ENCODE measurements at regions not wholly inside any gene's neighbourhood (a gene's known extent, or its start where the extent isn't known, plus 50 kb on each side); places are given as distances from the start of the nearest gene placed in this dataset.

DNA sequence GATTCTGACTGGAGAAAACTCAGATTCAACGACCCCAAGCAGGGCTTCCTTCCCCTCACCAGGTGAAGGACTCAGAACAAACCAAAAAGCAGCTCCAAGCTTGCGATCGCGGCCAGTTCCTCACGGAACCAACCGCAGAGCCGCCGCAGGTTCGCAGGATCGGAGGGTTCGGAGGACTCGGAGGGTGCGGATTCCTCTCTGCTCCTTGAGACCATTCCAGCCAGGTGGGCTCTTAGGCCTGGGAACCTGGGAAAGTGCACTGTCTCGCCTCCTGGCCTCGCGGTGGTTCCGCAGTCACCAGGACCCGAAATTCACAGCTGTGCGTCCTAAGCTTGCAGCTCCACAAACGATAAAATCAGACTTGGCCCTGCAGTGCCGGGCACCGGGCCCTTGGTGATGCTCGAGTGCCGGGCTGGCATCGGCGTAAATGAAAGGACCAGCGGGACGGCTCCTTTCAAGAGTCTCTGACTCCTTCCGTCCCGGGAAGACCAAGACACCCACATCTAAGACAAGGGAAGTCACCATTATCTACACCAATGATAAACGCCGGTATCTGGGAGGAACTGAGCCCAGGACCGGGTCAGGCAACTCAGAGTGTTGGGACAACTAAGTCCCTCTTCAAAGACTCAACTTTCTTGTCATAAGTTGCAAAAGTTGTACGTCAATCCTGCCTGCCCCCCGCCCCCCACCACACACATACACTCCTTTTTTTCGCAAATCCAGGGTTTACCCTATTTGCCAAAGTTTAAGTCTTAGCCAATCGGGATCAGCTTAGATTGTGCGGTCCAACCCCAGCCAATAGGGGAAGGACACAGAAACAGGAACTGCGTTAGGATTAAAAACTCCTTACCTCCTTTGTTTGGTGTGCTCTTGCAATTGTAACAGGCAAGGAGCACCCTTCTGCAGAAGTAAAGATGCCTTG lies 69.8 kb upstream of the PRSS16 start (continued):
- no peak for TF ChIP-seq E2F2 (CRISPR knock-in tag; IDR thresholded peaks at IDR 0.05; ENCODE audit: borderline replicate concordance)
- TF ChIP-seq ZFP62 (CRISPR knock-in tag; IDR thresholded peaks at IDR 0.05), result no peak
- no peak for TF ChIP-seq ZNF292 (CRISPR knock-in tag; IDR thresholded peaks at IDR 0.05; ENCODE audit: borderline replicate concordance, low read depth)
- TF ChIP-seq ZNF644 (CRISPR knock-in tag; IDR thresholded peaks at IDR 0.05; ENCODE audit: low read depth), result no peak
- TF ChIP-seq THAP8 (CRISPR knock-in tag; IDR thresholded peaks at IDR 0.05; ENCODE audit: borderline replicate concordance), result no peak
- no peak for TF ChIP-seq HOXA9 (CRISPR knock-in tag; IDR thresholded peaks at IDR 0.05; ENCODE audit: borderline replicate concordance)
- 0 out of 2 replicates have a peak, but pooled peaks have one; percentile 47 for TF ChIP-seq E2F5 (CRISPR knock-in tag; conservative IDR thresholded peaks at IDR 0.05)
- TF ChIP-seq ZNF17 (CRISPR knock-in tag; IDR thresholded peaks at IDR 0.05), result no peak
- TF ChIP-seq ATAD3A (CRISPR knock-in tag; IDR thresholded peaks at IDR 0.05), result no peak
- TF ChIP-seq TAF15 (IDR thresholded peaks at IDR 0.05; ENCODE audit: low read depth, low read length, poor library complexity, severe bottlenecking), result no peak
- TF ChIP-seq KDM3A (CRISPR knock-in tag; IDR thresholded peaks at IDR 0.05; ENCODE audit: low read depth), result no peak
- no peak for TF ChIP-seq ZNF639 (CRISPR knock-in tag; conservative IDR thresholded peaks at IDR 0.05)
- TF ChIP-seq NFKB2 (CRISPR knock-in tag; IDR thresholded peaks at IDR 0.05; ENCODE audit: borderline replicate concordance), result peak; percentile 51; the same call in 1 of the 2 replicates
- 0 out of 2 replicates have a peak, but pooled peaks have one; percentile 17 for TF ChIP-seq ZNF343 (CRISPR knock-in tag; IDR thresholded peaks at IDR 0.05)
- no peak for TF ChIP-seq HES4 (CRISPR knock-in tag; IDR thresholded peaks at IDR 0.05; ENCODE audit: borderline replicate concordance)
- TF ChIP-seq, protein P1, sequence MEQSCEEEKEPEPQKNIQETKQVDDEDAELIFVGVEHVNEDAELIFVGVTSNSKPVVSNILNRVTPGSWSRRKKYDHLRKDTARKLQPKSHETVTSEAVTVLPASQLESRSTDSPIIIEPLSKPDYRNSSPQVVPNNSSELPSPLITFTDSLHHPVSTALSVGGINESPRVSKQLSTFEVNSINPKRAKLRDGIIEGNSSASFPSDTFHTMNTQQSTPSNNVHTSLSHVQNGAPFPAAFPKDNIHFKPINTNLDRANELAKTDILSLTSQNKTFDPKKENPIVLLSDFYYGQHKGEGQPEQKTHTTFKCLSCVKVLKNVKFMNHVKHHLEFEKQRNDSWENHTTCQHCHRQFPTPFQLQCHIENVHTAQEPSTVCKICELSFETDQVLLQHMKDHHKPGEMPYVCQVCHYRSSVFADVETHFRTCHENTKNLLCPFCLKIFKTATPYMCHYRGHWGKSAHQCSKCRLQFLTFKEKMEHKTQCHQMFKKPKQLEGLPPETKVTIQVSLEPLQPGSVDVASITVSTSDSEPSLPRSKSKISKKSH (CRISPR knock-in tag; IDR thresholded peaks at IDR 0.05; ENCODE audit: borderline replicate concordance), result 0 out of 2 replicates have a peak, but pooled peaks have one; percentile 74
- no peak for TF ChIP-seq ZNF24 (IDR thresholded peaks at IDR 0.05)
- peak; percentile 24; the same call in 1 of the 2 replicates for TF ChIP-seq ZSCAN21 (CRISPR knock-in tag; IDR thresholded peaks at IDR 0.05; ENCODE audit: borderline replicate concordance)
- no peak for TF ChIP-seq GATA4 (IDR thresholded peaks at IDR 0.05; ENCODE audit: borderline replicate concordance, low read depth)
- peak; percentile 30; the same call in 1 of the 2 replicates for TF ChIP-seq ATF1 (CRISPR knock-in tag; IDR thresholded peaks at IDR 0.05)
- TF ChIP-seq, protein P2, sequence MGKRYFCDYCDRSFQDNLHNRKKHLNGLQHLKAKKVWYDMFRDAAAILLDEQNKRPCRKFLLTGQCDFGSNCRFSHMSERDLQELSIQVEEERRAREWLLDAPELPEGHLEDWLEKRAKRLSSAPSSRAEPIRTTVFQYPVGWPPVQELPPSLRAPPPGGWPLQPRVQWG (CRISPR knock-in tag; IDR thresholded peaks at IDR 0.05; ENCODE audit: borderline replicate concordance, low read depth), result no peak
- TF ChIP-seq ZFYVE20 (CRISPR knock-in tag; IDR thresholded peaks at IDR 0.05; ENCODE audit: borderline replicate concordance, low read depth), result 0 out of 2 replicates have a peak, but pooled peaks have one; percentile 18

Measured in HepG2 (cell line).